K562 (cell line): ENCODE measurements at regions not wholly inside any gene's neighbourhood (a gene's known extent, or its start where the extent isn't known, plus 50 kb on each side); places are given as distances from the start of the nearest gene placed in this dataset.

ENCODE experiments used
- ARID3B ChIP-seq: fragments of 250-450 bp; sonication (Bioruptor Pico); IDR thresholded peaks from 2 replicates; pipeline ENCODE4 v1.4.0; 2020; ENCODE audit warnings: borderline replicate concordance
- CHD1 ChIP-seq: fragments of 200-600 bp; sonication (generic); IDR thresholded peaks from one replicate; pipeline ENCODE4 v1.6.1; 2012; ENCODE audit warnings: mild to moderate bottlenecking, moderate library complexity, low read length, inconsistent platforms
- ETS2 ChIP-seq: IDR thresholded peaks from 2 replicates; pipeline ENCODE4 v1.6.1; 2016; ENCODE audit warnings: borderline replicate concordance, missing genetic modification characterization, mild to moderate bottlenecking, moderate library complexity, missing compliant biosample characterization; ENCODE audit not compliant: poor library complexity, severe bottlenecking
- GATAD2B ChIP-seq: fragments of 450-650 bp; IDR thresholded peaks from 2 replicates; pipeline ENCODE4 v1.6.1; 2017; ENCODE audit warnings: mild to moderate bottlenecking, borderline replicate concordance
- HDAC3 ChIP-seq: fragments of 450-650 bp; IDR thresholded peaks from 2 replicates; pipeline ENCODE4 v1.6.1; 2018; ENCODE audit warnings: borderline replicate concordance, mild to moderate bottlenecking, moderate library complexity; ENCODE audit not compliant: partially characterized antibody
- HSF4 ChIP-seq: fragments of 250-450 bp; sonication (Bioruptor Pico); IDR thresholded peaks from 2 replicates; pipeline ENCODE4 v2.1.2; 2022; ENCODE audit warnings: mild to moderate bottlenecking, moderate library complexity, borderline replicate concordance
- MCM3 ChIP-seq: fragments of 450-650 bp; IDR thresholded peaks from 2 replicates; pipeline ENCODE4 v1.6.1; 2016
- PPARD ChIP-seq: fragments of 250-450 bp; sonication (Bioruptor Pico); IDR thresholded peaks from 2 replicates; pipeline ENCODE4 v1.8.0; 2022; ENCODE audit warnings: inconsistent platforms, mild to moderate bottlenecking, moderate library complexity
- RBM17 ChIP-seq: fragments of 200-400 bp; formaldehyde crosslinking; IDR thresholded peaks from 2 replicates; pipeline ENCODE4 v1.6.1; 2017; ENCODE audit warnings: low read depth, mild to moderate bottlenecking, low read length, borderline replicate concordance
- SAP30 ChIP-seq: fragments of 200-600 bp; sonication (generic); IDR thresholded peaks from 2 replicates; pipeline ENCODE4 v1.6.1; 2012; ENCODE audit warnings: borderline replicate concordance, low read depth, mild to moderate bottlenecking, moderate library complexity, low read length, control low read depth, inconsistent platforms; ENCODE audit not compliant: insufficient read depth, poor library complexity, severe bottlenecking
- SMAD3 ChIP-seq: fragments of 450-650 bp; formaldehyde crosslinking; conservative IDR thresholded peaks from 2 replicates; pipeline ENCODE4 v1.4.0; 2020; ENCODE audit warnings: mild to moderate bottlenecking
- SREBF2 ChIP-seq: sonication (generic); formaldehyde crosslinking; IDR thresholded peaks from 2 replicates; pipeline ENCODE4 v1.4.0; 2020; ENCODE audit warnings: mild to moderate bottlenecking, missing genetic modification reagents
- THRA ChIP-seq: fragments of 450-650 bp; IDR thresholded peaks from 2 replicates; pipeline ENCODE4 v1.6.1; 2017; ENCODE audit warnings: mild to moderate bottlenecking, moderate library complexity
- ZKSCAN3 ChIP-seq: fragments of 250-450 bp; sonication (Bioruptor Pico); IDR thresholded peaks from 2 replicates; pipeline ENCODE4 v1.4.0; 2020
- ZNF431 ChIP-seq: sonication (generic); formaldehyde crosslinking; IDR thresholded peaks from 2 replicates; pipeline ENCODE4 v1.8.0; 2022; ENCODE audit warnings: mild to moderate bottlenecking, missing genetic modification reagents
- ZNF436 ChIP-seq: fragments of 250-450, 450-650 bp; sonication (Bioruptor Pico); formaldehyde crosslinking; IDR thresholded peaks from 2 replicates; pipeline ENCODE4 v1.7.0; 2020; ENCODE audit warnings: mild to moderate bottlenecking
- ZNF586 ChIP-seq: fragments of 450-650 bp; formaldehyde crosslinking; conservative IDR thresholded peaks from 2 replicates; pipeline ENCODE4 v1.4.0; 2020; ENCODE audit warnings: mild to moderate bottlenecking, moderate library complexity
- ZNF766 ChIP-seq: fragments of 200-800 bp; sonication (Bioruptor generic); conservative IDR thresholded peaks from 2 replicates; pipeline ENCODE4 v1.6.1; 2016; ENCODE audit warnings: missing genetic modification characterization, missing compliant biosample characterization
- TF ChIP-seq, protein P1 (sequence below): fragments of 450-650 bp; IDR thresholded peaks from 2 replicates; pipeline ENCODE4 v1.6.1; 2017; ENCODE audit warnings: antibody characterized with exemption
- TF ChIP-seq, protein P2 (sequence below), 2 experiments: IDR thresholded peaks; 2 replicates each; pipeline ENCODE4 v1.6.1; 2011; ENCODE audit warnings: borderline replicate concordance in 1 of 2, control low read depth in 1 of 2, low read depth in 1 of 2, low read length in 1 of 2, mild to moderate bottlenecking in 1 of 2, mixed read lengths in 1 of 2, moderate library complexity in 1 of 2; ENCODE audit not compliant: insufficient read depth in 1 of 2, insufficient read length in 1 of 2, poor library complexity in 1 of 2, severe bottlenecking in 1 of 2; ENCODE audit errors: extremely low read depth in 1 of 2
- TF ChIP-seq, protein P3 (sequence below): fragments of 450-650 bp; formaldehyde crosslinking; IDR thresholded peaks from 2 replicates; pipeline ENCODE4 v1.4.0; 2022; ENCODE audit warnings: mild to moderate bottlenecking, moderate library complexity

GRCh38 chr7:106534271-106534846 is 126.6 kb downstream of the CCDC71L start (continued):
- no peak for TF ChIP-seq SAP30
- TF ChIP-seq, protein P1, sequence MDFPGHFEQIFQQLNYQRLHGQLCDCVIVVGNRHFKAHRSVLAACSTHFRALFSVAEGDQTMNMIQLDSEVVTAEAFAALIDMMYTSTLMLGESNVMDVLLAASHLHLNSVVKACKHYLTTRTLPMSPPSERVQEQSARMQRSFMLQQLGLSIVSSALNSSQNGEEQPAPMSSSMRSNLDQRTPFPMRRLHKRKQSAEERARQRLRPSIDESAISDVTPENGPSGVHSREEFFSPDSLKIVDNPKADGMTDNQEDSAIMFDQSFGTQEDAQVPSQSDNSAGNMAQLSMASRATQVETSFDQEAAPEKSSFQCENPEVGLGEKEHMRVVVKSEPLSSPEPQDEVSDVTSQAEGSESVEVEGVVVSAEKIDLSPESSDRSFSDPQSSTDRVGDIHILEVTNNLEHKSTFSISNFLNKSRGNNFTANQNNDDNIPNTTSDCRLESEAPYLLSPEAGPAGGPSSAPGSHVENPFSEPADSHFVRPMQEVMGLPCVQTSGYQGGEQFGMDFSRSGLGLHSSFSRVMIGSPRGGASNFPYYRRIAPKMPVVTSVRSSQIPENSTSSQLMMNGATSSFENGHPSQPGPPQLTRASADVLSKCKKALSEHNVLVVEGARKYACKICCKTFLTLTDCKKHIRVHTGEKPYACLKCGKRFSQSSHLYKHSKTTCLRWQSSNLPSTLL: no peak
- no peak for TF ChIP-seq MCM3
- TF ChIP-seq PPARD (CRISPR knock-in tag): no peak
- TF ChIP-seq ARID3B (CRISPR knock-in tag): no peak
- no peak for TF ChIP-seq RBM17
- TF ChIP-seq, protein P2, sequence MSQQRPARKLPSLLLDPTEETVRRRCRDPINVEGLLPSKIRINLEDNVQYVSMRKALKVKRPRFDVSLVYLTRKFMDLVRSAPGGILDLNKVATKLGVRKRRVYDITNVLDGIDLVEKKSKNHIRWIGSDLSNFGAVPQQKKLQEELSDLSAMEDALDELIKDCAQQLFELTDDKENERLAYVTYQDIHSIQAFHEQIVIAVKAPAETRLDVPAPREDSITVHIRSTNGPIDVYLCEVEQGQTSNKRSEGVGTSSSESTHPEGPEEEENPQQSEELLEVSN (IDR thresholded peaks at IDR 0.05; ENCODE audit: borderline replicate concordance in 1 of 2, extremely low read depth in 1 of 2, insufficient read depth in 1 of 2, insufficient read length in 1 of 2, low read depth in 1 of 2, low read length in 1 of 2, poor library complexity in 1 of 2, severe bottlenecking in 1 of 2): no peak
- TF ChIP-seq HSF4 (CRISPR knock-in tag): no peak
- peak; percentile 60; the same call in 1 of the 2 replicates for TF ChIP-seq ZNF766 (CRISPR knock-in tag)
- TF ChIP-seq, protein P3, sequence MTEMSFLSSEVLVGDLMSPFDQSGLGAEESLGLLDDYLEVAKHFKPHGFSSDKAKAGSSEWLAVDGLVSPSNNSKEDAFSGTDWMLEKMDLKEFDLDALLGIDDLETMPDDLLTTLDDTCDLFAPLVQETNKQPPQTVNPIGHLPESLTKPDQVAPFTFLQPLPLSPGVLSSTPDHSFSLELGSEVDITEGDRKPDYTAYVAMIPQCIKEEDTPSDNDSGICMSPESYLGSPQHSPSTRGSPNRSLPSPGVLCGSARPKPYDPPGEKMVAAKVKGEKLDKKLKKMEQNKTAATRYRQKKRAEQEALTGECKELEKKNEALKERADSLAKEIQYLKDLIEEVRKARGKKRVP (CRISPR knock-in tag): no peak
- TF ChIP-seq ZKSCAN3 (CRISPR knock-in tag): no peak
- TF ChIP-seq SMAD3 (CRISPR knock-in tag): no peak
- no peak for TF ChIP-seq CHD1
- peak; percentile 18; the same call in 1 of the 2 replicates for TF ChIP-seq GATAD2B
- no peak for TF ChIP-seq ZNF436 (CRISPR knock-in tag)
- TF ChIP-seq ZNF431: no peak
- TF ChIP-seq ETS2 (tag): no peak
- TF ChIP-seq THRA: no peak
- TF ChIP-seq HDAC3: peak; percentile 81
- no peak for TF ChIP-seq ZNF586 (CRISPR knock-in tag)
- no peak for TF ChIP-seq SREBF2 (CRISPR knock-in tag)
